AG08396 (cell line): ENCODE measurements at regions not wholly inside any gene's neighbourhood (a gene's known extent, or its start where the extent isn't known, plus 50 kb on each side); places are given as distances from the start of the nearest gene placed in this dataset.

ENCODE experiments used
- DNase-seq: peaks from one replicate; pipeline ENCODE4 v3.0.0; 2012; ENCODE audit warnings: low spot score, mixed read lengths

GRCh38 chr2:187274146-187274545, 173.9 kb downstream of the CALCRL start:
- DNase-seq = no peak

DNA sequence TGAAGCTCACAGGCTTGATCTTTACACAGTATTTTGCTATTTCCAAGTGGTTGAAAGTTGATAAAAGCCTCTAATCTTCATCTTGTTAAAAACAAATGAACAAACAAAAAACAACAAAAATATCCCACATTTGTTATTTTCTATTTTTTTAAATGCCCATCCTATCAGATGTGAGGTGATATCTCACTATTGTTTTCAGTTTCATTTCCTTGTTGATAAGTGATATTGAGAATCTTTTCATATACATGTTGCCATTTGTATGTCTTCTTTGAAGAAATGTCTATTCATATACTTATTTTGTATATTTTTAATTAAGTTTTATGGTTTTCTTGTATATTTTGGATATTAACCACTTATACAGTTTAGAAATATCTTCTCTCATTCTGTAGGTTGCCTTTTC, 175.8 kb downstream of the CALCRL start:
- DNase-seq = no peak

- DNase-seq = no peak
Measured at GRCh38 chr2:187271825-187272224, 176.2 kb downstream of the CALCRL start.

DNA sequence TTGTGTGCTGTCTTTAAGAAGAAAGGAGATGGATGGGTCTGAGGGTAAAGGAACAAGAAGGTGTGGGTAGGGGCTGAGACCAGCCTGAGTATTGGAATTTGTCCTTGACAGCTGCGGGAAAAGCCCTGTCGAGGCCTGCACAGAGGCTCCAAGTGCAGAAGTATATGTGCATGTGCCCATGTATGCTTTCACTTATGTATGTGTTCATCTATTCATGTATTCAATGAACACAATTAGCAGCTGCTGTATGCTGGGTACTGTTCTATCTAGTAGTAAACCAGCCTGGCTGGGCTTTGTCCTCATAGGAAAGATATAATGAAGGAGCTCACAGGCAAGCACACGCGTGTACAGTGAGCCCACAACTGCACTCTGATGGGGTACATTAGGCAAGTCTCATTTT, 181.4 kb downstream of the CALCRL start:
- no peak for DNase-seq

DNA sequence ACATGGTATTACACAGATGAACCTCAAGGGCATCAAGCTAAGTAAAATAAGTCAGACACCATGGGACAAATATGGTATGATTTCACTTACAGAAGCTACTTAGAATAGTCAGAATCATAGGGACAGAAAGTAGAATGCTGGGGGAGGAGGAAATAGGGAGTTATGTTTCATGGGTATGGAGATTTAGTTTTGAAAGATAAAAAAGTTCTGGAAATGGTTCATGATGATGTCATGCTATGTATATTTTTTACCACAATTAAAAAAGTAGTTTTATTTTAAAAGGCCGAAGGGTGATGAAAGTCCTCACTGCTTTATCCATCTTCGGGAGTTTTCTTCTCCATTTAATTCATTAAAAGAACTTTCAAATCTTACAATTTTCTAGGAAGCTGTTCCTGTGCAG, 181.9 kb downstream of the CALCRL start:
- DNase-seq = no peak

DNA sequence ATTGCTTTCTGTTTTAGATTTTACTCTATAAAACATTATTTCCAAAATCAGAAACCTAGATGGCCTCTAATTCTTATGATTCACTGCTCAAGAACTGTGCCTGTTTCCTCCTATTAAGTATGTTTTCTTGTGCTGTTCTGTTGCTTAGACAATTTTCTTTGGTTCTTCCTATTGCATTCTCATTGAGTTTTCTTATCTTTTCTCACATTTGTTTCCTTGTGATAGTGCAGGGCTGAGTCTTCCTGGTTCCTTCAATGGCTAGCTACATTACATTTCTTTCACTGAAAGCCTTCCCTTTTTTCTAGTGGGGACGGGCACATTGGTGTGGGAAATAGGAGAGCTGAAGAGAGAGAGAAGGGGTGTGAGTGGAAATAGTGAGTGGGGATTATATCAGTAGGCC, 183.4 kb downstream of the CALCRL start:
- DNase-seq = no peak

- no peak for DNase-seq
Measured at GRCh38 chr2:187263675-187264560, 184.1 kb downstream of the CALCRL start.

DNA sequence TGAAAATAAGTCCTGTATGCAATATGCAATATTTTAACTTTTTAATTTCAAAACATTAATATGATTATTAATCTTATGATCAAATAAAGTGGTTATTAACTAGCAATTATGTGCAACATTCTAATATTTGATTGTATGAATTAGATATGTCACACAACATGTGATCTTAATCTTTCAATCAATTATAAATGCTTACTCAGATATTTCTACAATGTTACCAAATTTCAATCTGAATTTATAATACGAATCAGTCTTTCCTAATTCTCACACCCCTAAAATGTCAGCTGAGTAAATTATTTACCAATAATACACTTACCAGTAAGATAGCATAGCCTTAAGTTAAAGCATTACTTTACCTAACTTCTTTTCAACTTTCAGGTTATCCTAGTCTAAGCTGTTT, 186.3 kb downstream of the CALCRL start:
- DNase-seq = no peak

DNA sequence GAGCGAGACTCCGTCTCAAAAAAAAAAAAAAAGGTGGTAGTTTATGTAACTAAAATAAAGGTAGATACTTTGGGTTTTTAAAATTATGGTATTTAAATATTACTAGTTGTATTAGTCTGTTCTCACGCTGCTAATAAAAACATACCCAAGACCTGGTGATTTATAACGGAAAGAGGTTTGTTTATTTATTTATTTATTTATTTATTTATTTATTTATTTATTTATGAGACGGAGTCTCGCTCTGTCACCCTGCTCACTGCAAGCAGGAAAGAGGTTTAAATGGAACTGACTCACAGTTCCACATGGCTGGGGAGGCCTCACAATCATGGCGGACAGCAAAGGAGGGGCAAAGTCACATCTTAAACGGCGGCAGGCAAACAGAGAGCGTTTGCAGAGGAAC, 196.0 kb downstream of the CALCRL start:
- no peak for DNase-seq

- DNase-seq = no peak
Measured at GRCh38 chr2:187250137-187250536, 197.9 kb downstream of the CALCRL start.

DNA sequence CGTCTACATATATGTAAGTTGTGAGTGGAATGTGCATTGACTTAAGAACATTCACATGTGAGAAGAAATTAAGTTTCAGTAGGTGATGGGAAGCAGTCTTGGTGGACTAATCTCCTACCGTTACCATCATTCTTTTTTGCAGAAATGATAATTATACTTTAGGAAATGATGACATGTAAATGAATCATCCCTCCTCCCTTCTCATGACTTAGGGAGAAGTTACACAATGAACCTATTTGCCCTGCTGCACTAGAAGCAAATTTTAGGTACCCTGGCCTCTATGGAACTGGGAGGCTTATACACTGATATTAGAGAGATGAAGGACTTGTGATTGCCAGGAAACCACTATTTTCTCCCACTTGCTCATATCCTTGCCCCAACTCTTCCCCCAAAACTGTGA, 214.2 kb downstream of the CALCRL start:
- peak; percentile 2 for DNase-seq

GRCh38 chr2:187232749-187233148, 215.3 kb downstream of the CALCRL start:
- DNase-seq = no peak

DNA sequence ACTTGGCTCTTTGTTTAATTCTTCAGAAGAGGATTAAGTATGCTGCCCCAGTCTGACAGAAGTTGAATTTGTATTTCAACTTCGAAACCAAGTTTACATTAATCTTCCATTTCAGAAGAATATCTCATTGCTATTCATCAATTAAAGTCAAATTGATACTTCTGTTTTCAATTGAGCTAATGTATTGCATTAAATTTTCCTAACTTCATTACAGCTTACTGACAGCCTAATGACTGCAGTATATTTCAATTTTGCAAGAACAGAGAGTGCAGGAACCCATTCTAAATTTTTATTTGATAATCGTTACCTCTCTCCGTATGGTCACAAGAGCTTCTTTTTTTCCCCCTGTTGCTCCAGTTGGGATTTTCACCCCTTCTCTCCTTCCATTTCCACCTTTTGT, 218.0 kb downstream of the CALCRL start:
- no peak for DNase-seq

DNA sequence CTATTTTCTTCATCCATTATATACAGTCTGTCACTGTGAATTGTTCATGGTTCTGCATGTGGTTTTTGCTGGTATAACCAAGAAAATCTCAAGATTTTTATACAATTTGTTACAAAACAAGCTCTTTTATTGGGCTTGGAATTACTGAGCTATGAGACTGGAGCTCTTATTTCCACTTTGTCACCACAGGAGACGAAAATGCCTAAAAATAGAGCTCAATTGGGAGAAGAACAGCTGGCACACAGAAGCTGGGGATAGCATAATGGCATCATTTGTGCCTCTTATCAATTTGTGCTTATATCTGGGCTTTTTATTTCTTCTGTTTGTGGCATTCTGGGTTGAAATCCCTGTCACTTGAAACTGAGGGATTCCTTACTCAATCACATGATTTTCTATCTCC, 219.1 kb downstream of the CALCRL start:
- no peak for DNase-seq

- no peak for DNase-seq
Measured at GRCh38 chr2:187224989-187225388, 223.1 kb downstream of the CALCRL start.

GRCh38 chr2:187220071-187220470, 228.0 kb downstream of the CALCRL start:
- no peak for DNase-seq

GRCh38 chr2:187215532-187216240, 232.4 kb downstream of the CALCRL start:
- no peak for DNase-seq

GRCh38 chr2:187214306-187214705, 233.7 kb downstream of the CALCRL start:
- no peak for DNase-seq

DNA sequence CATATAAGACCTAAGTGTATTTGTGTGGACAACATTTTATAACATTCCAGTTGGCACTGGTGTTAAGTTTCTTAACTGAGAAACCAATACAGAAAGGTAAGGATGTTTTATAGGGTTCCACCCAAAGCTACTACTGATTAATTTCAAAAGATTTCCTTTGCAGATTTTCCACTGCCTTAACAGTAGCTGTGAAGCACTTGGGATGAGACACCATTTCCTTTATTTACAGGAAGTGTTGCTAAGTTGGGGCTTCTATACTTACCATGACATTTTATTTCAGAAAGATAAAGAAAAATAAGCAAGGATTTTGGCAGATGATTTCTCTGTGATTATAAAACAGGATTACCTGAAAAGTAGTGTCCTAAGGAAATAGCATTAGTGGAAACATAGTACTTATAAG, 234.3 kb downstream of the CALCRL start:
- no peak for DNase-seq

DNA sequence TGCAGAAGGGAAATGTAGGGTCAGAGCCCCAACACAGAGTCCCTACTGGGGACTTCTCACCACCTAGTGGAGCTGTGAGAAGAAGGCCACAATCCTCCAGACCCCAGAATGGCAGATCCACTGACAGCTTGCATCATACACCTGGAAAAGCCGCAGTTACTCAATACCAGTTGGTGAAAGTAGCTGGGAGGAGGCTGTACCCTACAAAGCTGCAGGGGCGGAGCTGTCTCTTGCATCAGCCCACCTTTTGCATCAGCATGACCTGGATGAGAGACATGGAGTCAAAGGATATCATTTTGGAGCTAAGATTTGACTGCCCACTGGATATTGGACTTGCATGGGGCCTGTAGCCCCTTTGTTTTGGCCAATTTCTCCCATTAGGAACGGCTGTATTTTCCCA, 237.3 kb downstream of the CALCRL start:
- no peak for DNase-seq

- DNase-seq = no peak
Measured at GRCh38 chr2:187208199-187208785, 239.8 kb downstream of the CALCRL start.

DNA sequence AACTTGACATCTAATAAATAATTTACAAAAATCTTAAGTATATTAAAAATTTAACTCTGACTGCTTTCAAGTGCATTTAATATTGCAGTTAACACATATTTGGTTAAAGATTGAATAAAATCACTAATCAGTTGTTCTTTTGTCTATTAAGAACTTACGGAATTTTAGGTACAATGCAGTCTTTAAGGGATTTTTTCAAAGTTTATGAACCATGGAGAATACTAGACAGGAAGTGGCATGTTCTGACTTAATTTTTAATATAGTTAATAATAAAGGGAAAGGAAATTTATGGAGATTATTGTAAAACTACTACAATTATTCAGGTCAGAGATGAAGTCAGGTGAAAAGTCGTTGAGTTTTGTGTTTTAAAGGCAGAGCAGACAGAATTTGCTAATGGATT, 240.9 kb downstream of the CALCRL start:
- DNase-seq = no peak

DNA sequence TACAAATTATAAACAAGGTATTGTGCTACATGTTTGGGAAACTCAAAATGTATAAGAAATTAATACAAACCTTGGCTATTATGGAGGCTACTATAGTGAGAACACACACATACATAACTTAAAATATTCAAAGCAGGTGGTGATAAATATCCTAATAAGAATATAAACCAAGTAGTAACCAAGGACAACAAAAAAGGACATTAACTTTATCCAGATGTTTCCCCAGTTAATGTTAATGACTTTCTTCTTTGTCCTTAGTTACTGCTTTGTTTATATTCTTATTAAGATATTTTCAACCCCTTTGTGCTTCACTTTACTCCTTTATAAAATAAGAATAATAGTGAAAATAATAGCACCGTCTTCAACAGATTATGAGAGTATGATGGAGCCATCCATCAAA, 241.6 kb downstream of the CALCRL start:
- no peak for DNase-seq
